Left lung (tissue), 4 donors: ENCODE measurements at regions not wholly inside any gene's neighbourhood (a gene's known extent, or its start where the extent isn't known, plus 50 kb on each side); places are given as distances from the start of the nearest gene placed in this dataset.
"Not testable (repeated sequence)": the region's sequence is repeated elsewhere in the genome, so short reads cannot be mapped to it uniquely, and the experiment has no call there.

Source experiments
- ATAC-seq: fragments of 200-7000 bp; cut with Tn5 transposase; one replicate; pipeline ENCODE4 v1.9.1; 2020; ENCODE audit warnings: moderate library complexity
- DNase-seq, 4 donors: peaks; one replicate each; pipeline ENCODE4 v3.0.0-alpha.2; 2013 to 2020
- H3K27ac ChIP-seq, 2 donors: fragments of 200-600 bp; sonication (generic) in 1 of 2; one replicate each; pipeline versions ENCODE4 v1.5.0 to v1.8.0; 2020 to 2021
- H3K27me3 ChIP-seq, 2 donors: fragments of 200-600 bp; sonication (generic) in 1 of 2; one replicate each; pipeline versions ENCODE4 v1.5.0 to v1.8.0; 2020 to 2021
- H3K36me3 ChIP-seq, 2 donors: fragments of 200-600 bp; sonication (generic) in 1 of 2; one replicate each; pipeline versions ENCODE4 v1.5.0 to v1.8.0; 2020 to 2021
- H3K4me1 ChIP-seq, 2 donors: fragments of 200-600 bp; one replicate each; pipeline ENCODE4 v1.8.0; 2021
- H3K4me3 ChIP-seq, 2 donors: fragments of 200-600 bp; sonication (generic) in 1 of 2; one replicate each; pipeline versions ENCODE4 v1.5.0 to v1.8.0; 2020 to 2021; ENCODE audit warnings: mild to moderate bottlenecking in 1 of 2
- H3K9me3 ChIP-seq, 2 donors: fragments of 200-600 bp; sonication (generic) in 1 of 2; one replicate each; pipeline versions ENCODE4 v1.5.0 to v1.8.0; 2020 to 2021
- CTCF ChIP-seq, 2 donors: fragments of 200-600 bp; sonication (generic) in 1 of 2; IDR thresholded peaks; one replicate each; pipeline versions ENCODE4 v1.5.0 to v1.8.0; 2021; ENCODE audit warnings: antibody characterized with exemption in 2 of 2
- intact Hi-C, 2 donors: fragments of 100-400 bp; cut with DNase I; formaldehyde crosslinking; loops; one replicate each; pipeline versions ENCODE4 v1.11.2 to v1.14.2; 2022
- donor health status: DM: no; HTN: yes; CAD: no.
- donor health status: DM: no; HTN: no; CAD: no.

DNA sequence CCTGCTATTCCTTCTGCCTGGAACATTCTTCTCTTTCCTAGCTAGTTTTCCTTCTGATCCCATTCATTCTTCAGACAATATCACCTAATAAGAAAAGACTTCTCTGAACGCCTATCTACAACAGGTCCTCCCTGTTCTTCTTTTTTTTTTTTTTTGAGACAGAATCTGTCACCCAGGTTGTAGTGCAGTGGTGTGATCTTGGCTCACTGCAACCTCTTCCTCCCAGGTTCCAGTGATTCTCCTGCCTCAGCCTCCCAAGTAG lies 208.3 kb downstream of the BCAS1 start:
- DNase-seq, H3K27ac ChIP-seq, H3K9me3 ChIP-seq, H3K4me3 ChIP-seq, intact Hi-C loops, H3K27me3 ChIP-seq, ATAC-seq, H3K36me3 ChIP-seq: not testable (repeated sequence)
- H3K4me1 ChIP-seq: peaks cover 12 to 24% of the 10 kb centered on the region in 2 donors

DNA sequence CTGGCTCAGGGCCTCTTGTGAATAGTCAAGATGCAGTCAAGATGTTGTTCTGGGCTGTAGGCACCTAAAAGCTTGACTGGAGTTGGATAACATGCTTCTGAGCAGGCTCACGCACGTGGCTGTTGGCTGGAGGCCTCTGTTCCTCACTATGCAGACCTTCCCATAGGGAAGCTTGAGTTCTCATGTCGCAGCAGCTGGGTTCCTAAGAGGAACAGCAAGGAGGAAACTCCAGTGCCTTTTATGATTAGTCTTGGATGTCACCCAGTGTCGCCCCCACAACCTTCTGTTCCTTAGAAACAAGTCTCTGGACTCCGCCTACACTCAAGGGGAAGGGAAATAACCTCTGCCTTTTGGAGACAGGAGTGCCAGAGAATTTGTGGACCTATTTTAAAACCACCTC lies 210.7 kb downstream of the BCAS1 start:
- Histone ChIP-seq H3K27ac (peak overlapping the region in 1 of 2 donors; percentile 0), H3K4me1 (peaks cover 0 to 19% of the 10 kb centered on the region in 2 donors), H3K27me3 (no peaks in the 10 kb centered on the region), H3K36me3 (no peaks in the 10 kb centered on the region), H3K9me3 (no peaks in the 10 kb centered on the region), H3K4me3 (no peak overlapping the region)
- intact Hi-C loops: no loop called here
- ATAC-seq: peak; percentile 59
- TF ChIP-seq CTCF (IDR thresholded peaks at IDR 0.05): no peak
- DNase-seq: peak in 1 of 4 donors; percentile 57

GRCh38 chr20:53859009-53859408 lies 211.4 kb downstream of the BCAS1 start:
- intact Hi-C loops, H3K9me3 ChIP-seq, H3K27me3 ChIP-seq, ATAC-seq, H3K27ac ChIP-seq, DNase-seq, H3K36me3 ChIP-seq, H3K4me3 ChIP-seq: not testable (repeated sequence)
- H3K4me1 ChIP-seq: peaks cover 0 to 18% of the 10 kb centered on the region in 2 donors

- DNase-seq, H3K27me3 ChIP-seq, H3K4me3 ChIP-seq, ATAC-seq, H3K36me3 ChIP-seq, H3K27ac ChIP-seq, intact Hi-C loops, H3K9me3 ChIP-seq: not testable (repeated sequence)
- H3K4me1 ChIP-seq: peaks cover 0 to 18% of the 10 kb centered on the region in 2 donors
Observed at GRCh38 chr20:53858516-53858915, 211.9 kb downstream of the BCAS1 start.

DNA sequence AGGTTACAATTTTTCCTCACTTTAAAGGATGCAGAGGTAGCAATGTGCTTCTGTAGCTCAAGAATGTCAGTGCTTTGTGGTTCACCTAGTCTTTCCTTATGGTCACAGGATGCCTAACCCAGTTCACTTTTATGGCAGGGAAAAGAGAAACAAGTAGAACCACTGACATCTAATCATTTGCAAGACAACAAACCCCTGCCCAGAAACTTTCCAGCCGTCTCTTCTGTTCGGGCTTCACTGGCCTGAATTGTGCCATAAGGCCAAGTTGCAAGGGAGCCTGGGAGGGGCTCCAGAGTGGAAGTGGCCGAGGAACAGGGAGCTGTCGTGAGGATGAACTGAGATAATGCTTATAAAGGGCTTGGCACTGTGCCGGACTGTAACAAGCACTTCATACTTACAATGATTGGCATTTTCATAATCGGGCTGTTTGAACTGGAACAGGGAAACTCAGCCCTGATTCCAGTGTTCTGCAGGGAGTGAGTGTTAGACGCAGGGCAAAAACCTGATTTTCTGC lies 212.6 kb downstream of the BCAS1 start:
- peak; percentile 22 for ATAC-seq
- Histone ChIP-seq H3K36me3 (no peaks in the 10 kb centered on the region), H3K4me3 (no peak overlapping the region), H3K9me3 (no peaks in the 10 kb centered on the region), H3K27ac (no peak overlapping the region), H3K4me1 (peaks cover 0 to 18% of the 10 kb centered on the region in 2 donors), H3K27me3 (no peaks in the 10 kb centered on the region)
- intact Hi-C loops: no loop called here
- peak in 2 of 4 donors; percentile 42 to 52 for DNase-seq
- no peak for TF ChIP-seq CTCF (IDR thresholded peaks at IDR 0.05)

DNA sequence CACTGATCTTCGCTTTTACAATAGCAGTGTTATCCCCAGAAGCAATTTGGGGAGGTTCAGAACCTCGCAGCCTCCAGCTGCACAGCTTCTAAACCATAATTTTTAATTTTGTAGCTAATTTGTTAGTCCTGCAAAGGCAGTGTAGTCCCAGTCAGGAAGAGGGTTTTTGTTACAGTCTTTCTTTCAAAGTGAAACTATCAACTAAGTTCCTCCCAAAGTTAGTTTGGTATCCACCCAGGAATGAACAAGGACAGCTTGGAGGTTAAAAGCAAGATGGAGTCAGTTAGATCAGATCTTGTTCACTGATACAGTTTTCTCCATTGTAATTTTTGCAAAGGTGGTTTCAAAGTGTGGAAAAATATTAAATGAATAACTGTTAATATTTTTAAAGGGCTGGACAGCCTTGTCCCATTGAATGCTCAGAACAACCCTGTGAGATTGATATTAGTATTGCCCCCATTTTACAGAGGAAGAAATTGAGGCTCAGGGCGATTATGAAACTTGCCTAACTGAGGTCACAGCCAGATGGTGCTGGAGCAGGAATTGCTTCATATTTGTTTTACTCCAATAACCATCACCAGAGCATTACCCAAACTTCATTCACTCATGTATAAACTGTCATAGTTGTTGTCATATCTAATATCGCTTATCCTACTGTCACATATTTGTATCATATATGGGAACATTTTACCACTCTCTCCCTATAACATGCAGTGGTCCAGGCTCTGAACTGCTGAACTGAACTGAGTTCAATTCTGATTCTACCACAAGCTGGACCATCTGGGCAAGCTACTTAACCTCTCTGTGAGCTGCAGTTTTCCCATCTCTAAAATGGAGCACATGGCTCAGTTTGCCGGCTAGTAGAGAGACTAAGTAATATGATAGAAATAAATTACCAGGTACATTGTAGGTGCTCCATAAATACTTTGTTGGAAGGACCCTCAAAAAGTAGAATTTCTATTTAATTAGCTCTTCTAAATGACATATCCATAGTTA lies 213.8 kb downstream of the BCAS1 start:
- intact Hi-C loops: no loop called here
- Histone ChIP-seq H3K36me3 (no peaks in the 10 kb centered on the region), H3K27me3 (no peaks in the 10 kb centered on the region), H3K4me1 (peaks cover 0 to 18% of the 10 kb centered on the region in 2 donors), H3K9me3 (no peaks in the 10 kb centered on the region), H3K4me3 (no peak overlapping the region), H3K27ac (peak overlapping the region in 1 of 2 donors; percentile 5)
- TF ChIP-seq CTCF (IDR thresholded peaks at IDR 0.05): no peak
- DNase-seq: no peak
- ATAC-seq: no peak
